Retinal pigment epithelial cell (primary cell): ENCODE measurements at regions not wholly inside any gene's neighbourhood (a gene's known extent, or its start where the extent isn't known, plus 50 kb on each side); places are given as distances from the start of the nearest gene placed in this dataset.
"Not testable (repeated sequence)": the region's sequence is repeated elsewhere in the genome, so short reads cannot be mapped to it uniquely, and the experiment has no call there.

Experiments used
- DNase-seq: peaks from one replicate; pipeline ENCODE4 v3.0.0-alpha.2; 2010; ENCODE audit warnings: low read depth
- H3K4me3 ChIP-seq: 2 replicates; pipeline ENCODE4 v1.5.1; 2011; ENCODE audit warnings: mild to moderate bottlenecking, low read length, control low read depth, moderate library complexity
- TF ChIP-seq, protein P1 (sequence below): conservative IDR thresholded peaks from 2 replicates; pipeline ENCODE4 v1.5.1; 2011; ENCODE audit warnings: low read depth, low read length, control low read depth, inconsistent platforms

DNA sequence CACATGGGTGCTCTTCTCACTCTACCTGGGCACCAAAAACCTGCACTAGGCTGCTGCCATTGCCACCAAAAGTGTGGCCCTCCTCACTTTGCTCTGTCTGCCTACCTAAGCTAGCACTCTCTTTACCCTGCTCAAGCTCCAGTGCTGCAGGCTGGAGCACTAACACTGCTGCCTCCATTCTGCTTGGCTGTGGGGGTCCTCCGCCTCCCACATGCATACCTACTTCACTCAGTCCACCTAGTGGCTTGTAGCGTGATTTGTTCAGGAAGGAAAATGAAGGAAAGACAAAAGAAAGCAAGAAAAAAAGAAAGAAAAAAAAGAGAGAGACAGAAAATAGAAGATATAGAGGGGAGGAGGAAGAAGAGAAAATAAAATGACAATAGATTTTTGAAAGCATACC is 1339.4 kb upstream of the CHAC2 start:
- no peak for DNase-seq
- H3K4me3 ChIP-seq: no peak overlapping the region
- TF ChIP-seq, protein P1, sequence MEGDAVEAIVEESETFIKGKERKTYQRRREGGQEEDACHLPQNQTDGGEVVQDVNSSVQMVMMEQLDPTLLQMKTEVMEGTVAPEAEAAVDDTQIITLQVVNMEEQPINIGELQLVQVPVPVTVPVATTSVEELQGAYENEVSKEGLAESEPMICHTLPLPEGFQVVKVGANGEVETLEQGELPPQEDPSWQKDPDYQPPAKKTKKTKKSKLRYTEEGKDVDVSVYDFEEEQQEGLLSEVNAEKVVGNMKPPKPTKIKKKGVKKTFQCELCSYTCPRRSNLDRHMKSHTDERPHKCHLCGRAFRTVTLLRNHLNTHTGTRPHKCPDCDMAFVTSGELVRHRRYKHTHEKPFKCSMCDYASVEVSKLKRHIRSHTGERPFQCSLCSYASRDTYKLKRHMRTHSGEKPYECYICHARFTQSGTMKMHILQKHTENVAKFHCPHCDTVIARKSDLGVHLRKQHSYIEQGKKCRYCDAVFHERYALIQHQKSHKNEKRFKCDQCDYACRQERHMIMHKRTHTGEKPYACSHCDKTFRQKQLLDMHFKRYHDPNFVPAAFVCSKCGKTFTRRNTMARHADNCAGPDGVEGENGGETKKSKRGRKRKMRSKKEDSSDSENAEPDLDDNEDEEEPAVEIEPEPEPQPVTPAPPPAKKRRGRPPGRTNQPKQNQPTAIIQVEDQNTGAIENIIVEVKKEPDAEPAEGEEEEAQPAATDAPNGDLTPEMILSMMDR: no peak

DNA sequence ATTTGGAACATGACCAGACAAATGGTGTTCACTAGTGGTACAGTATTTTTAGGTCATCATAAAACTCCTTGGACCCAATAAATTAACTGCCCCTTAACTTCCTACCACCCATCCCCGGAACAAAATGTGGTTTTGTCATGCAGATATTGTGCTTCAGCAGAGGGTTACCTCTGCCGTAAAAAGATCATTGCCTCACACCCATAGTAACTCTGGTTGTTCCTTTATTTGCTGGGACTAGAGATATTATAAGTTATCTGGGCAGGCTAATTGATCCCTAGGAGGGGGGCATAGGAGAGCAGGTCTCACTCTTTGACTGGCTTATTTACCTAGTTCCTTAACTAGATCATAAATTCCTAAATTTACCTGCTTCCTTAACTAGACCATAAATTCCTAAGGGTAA is 1343.9 kb upstream of the CHAC2 start:
- DNase-seq: no peak
- TF ChIP-seq, protein P1: no peak

DNA sequence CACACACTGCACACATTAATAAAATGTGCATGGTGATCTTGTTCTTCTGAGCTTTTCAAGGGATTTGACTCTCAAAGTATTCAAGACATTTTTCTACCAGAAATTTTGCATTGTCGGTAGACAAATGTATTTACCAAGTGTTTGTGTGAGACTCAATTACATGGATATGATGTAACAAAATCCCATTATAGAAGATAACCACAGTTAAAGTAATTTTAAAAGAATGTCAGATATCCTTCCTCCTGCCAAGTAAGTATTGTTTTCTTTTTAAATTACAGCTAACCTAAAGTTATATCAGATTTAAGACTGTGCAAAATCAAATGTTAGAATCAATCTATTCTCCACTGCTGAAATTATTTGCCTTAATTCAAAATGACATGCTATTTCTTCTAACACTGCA is 1344.5 kb upstream of the CHAC2 start:
- TF ChIP-seq, protein P1: no peak
- H3K4me3 ChIP-seq: no peak overlapping the region
- no peak for DNase-seq

More for the DNA sequence above, 1343.9 kb upstream of the CHAC2 start:
- no peak overlapping the region for H3K4me3 ChIP-seq

DNA sequence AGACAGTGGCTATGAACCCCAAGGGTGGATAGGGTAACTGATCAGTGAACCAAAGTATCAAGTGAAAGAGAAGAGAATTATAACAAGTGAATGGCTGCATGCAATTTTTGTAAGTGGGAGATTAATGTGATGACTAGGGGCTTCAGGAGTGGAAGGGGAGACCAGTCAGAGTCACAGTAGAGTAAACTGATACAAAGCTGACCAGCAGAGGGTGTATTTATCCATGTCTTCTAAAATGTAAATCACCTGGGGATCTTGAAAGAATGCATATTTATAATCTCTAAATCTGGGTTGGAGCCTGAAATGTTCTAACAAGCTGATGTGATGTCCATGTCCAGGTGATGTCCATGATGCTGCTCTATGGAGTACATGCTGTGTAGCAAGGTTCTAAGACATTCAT is 1351.3 kb upstream of the CHAC2 start:
- DNase-seq: no peak
- TF ChIP-seq, protein P1: peak; percentile 22
- H3K4me3 ChIP-seq: no peak overlapping the region

DNA sequence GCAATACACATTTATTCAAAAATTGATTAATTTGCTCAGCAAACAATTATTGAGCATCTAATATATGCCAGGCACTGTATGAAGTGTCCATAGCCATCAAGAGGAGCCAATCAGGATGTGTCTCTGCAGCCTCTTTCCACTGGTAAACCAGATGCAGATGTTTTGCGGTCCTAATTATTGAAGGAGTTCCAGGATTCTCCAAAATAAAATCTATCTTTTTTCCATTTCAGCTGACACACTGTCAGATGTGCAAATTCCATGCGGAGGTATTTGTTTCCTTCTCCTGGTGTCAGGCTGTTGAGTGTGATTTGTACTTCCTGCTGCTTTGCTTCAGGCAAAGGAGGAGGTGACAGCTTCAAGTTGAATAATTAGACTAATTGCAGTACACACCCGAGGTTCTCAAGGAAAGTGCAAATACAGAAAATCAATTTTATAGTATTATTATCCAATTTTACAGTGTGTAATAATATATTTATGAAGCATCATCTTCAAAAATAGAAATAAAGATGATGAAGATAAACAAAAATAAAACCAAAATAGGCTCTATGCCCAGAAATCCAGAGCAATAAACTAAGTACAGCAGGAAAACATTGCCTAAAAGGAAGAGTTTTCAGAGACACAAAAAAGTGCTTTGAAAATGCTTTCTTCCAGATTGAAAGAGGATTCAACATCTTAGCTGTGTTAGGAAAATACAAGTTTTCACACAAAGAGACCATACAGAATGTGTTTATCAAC is 1352.9 kb upstream of the CHAC2 start:
- TF ChIP-seq, protein P1: no peak
- no peak overlapping the region for H3K4me3 ChIP-seq
- no peak for DNase-seq

DNA sequence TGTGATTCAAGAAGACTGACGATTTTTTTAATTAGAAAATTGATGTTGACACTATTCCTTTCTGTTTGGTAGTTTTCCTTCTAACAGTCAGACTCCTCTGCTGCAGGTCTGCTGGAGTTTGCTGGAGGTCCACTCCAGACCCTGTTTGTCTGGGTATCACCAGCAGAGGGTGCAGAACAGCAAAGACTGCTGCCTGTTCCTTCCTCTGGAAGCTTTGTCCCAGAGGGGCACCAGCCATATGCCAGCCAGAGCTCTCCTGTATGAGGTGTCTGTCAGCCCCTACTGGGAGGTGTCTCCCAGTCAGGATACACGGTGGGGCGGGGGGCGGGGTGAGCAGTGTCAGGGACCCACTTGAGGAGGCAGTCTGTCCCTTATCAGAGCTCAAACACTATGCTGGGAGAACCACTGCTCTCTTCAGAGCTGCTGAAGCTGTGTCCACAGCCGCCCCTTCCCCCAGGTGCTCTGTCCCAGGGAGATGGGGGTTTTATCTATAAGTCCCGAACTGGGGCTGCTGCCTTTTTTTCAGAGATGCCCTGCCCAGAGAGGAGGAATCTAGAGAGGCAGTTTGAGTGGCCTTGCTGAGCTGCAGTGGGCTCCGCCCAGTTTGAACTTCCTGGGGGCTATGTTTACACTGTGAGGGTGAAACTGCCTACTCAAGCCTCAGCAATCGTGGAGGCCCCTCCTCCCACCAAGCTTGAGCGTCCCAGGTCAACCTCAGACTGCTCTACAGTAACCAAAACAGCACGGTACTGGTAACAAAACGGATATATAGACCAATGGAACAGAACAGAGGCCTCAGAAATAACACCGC is 1358.1 kb upstream of the CHAC2 start:
- not testable (repeated sequence) for DNase-seq, H3K4me3 ChIP-seq

DNA sequence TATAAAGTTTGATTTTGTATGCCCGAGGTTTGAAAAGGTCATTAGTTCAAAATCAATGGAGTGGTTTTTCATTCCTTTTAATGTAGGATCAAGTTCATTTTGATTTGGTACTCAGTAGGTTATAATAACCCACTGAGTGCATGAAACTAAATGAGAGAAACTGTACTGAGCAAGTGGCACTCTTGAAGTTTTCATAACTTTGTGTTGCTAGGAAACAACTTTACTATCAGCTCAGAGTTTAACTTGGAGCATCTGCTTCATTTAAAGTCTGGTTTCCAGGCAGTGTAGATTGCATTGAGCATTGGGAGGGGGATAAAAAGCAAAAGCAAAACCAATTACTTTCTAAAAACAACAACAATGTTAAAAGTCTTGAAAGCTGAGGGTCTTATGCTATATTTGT is 1361.6 kb upstream of the CHAC2 start:
- no peak overlapping the region for H3K4me3 ChIP-seq
- TF ChIP-seq, protein P1: no peak
- DNase-seq: no peak
